Cardiac fibroblast (primary cell): ENCODE measurements at regions not wholly inside any gene's neighbourhood (a gene's known extent, or its start where the extent isn't known, plus 50 kb on each side); places are given as distances from the start of the nearest gene placed in this dataset.
"Not testable (repeated sequence)": the region's sequence is repeated elsewhere in the genome, so short reads cannot be mapped to it uniquely, and the experiment has no call there.

Source experiments
- DNase-seq, 2 donors: peaks; one replicate each; pipeline versions ENCODE4 v3.0.0 to v3.0.0-alpha.2; 2010; ENCODE audit warnings: low read depth in 2 of 2
- H3K4me3 ChIP-seq, 2 donors: replicated peaks in 1 of 2; 1 replicate in 1 of 2; 2 replicates in 1 of 2; pipeline ENCODE4 v1.5.1; 2011; ENCODE audit warnings: low read depth in 2 of 2, low read length in 2 of 2, mild to moderate bottlenecking in 2 of 2, moderate library complexity in 1 of 2
- CTCF ChIP-seq: IDR thresholded peaks from one replicate; pipeline ENCODE4 v1.5.1; 2011; ENCODE audit warnings: low read depth, mild to moderate bottlenecking, low read length, inconsistent platforms

DNA sequence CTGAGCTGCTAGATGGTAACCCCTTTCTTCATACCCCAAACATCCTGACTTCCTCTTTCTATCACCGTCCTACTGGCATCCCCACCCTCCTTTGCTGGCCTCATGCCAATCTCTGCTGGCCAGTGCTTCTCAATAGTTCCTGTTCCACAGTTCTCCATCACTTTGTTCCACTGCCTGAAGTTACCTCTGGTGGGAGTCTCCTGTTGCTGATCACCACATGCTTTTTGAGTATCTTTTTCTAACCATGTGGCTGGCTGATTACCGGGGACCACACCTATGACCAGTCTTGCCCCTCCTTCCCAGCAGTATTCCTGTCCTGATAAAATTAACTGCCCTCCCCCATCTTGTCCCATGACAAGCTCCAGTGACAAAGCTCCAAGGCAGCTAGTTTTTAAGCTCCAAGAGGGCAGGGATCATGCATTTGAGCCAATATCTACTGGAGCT lies 380.4 kb upstream of the CCL2 start:
- H3K4me3 ChIP-seq, result no peak overlapping the region
- no peak for DNase-seq
- TF ChIP-seq CTCF, result no peak

DNA sequence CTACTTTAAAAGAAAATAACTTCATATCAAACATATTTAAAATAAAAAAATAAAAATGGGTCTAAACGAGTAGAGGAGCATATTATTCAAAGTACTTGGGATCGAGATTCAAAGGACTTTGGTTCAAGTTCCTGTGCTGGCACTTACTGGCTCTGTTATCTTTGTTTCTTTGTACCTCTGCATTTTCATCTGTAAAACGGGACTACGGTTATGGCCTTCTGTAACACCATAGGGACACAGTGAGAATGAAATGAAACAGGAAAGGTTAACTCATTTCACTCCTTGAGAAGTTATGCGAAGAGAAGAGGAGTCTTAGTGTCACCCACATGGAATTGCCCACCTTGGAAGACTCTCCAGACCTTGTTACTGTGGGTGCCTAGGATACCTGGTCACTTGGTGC lies 379.1 kb upstream of the CCL2 start:
- no peak for TF ChIP-seq CTCF
- no peak overlapping the region for H3K4me3 ChIP-seq
- DNase-seq, result no peak

DNA sequence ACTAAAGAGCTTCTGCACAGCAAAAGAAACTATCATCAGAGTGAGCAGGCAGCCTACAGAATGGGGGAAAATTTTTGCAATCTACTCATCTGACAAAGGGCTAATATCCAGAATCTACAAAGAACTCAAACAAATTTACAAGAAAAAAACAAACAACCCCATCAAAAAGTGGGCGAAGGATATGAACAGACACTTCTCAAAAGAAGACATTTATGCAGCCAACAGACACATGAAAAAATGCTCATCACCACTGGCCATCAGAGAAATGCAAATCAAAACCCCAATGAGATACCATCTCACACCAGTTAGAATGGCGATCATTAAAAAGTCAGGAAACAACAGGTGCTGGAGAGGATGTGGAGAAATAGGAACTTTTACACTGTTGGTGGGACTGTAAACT lies 372.8 kb upstream of the CCL2 start:
- not testable (repeated sequence) for H3K4me3 ChIP-seq, DNase-seq

GRCh38 chr17:33882677-33883076 lies 372.4 kb upstream of the CCL2 start:
- not testable (repeated sequence) for DNase-seq, H3K4me3 ChIP-seq

GRCh38 chr17:33888455-33888854 lies 366.6 kb upstream of the CCL2 start:
- H3K4me3 ChIP-seq, result no peak overlapping the region
- TF ChIP-seq CTCF, result no peak
- no peak for DNase-seq

DNA sequence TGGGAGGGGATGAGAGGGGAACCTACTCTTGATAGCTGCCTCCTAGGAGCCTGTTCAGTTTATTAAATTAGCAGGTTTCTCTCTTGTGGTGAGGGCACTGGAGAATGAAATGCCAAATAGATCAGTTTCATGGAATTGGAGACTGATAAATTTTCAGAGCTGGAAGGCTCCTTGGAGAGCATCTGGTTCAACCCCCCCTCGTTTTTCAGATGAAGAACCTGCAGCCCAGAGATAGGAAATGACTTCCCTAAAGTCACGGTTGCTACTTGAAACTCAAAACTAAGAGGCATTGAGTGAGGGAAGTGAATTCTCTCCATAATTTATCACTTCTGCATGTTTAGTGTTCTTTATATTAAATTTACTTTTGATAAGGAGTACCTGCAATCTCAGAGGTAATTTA lies 366.0 kb upstream of the CCL2 start:
- H3K4me3 ChIP-seq, result no peak overlapping the region
- TF ChIP-seq CTCF, result no peak
- no peak for DNase-seq

- DNase-seq, result no peak
- no peak for TF ChIP-seq CTCF
- no peak overlapping the region for H3K4me3 ChIP-seq
Observed at GRCh38 chr17:33889766-33890165, 365.3 kb upstream of the CCL2 start.

DNA sequence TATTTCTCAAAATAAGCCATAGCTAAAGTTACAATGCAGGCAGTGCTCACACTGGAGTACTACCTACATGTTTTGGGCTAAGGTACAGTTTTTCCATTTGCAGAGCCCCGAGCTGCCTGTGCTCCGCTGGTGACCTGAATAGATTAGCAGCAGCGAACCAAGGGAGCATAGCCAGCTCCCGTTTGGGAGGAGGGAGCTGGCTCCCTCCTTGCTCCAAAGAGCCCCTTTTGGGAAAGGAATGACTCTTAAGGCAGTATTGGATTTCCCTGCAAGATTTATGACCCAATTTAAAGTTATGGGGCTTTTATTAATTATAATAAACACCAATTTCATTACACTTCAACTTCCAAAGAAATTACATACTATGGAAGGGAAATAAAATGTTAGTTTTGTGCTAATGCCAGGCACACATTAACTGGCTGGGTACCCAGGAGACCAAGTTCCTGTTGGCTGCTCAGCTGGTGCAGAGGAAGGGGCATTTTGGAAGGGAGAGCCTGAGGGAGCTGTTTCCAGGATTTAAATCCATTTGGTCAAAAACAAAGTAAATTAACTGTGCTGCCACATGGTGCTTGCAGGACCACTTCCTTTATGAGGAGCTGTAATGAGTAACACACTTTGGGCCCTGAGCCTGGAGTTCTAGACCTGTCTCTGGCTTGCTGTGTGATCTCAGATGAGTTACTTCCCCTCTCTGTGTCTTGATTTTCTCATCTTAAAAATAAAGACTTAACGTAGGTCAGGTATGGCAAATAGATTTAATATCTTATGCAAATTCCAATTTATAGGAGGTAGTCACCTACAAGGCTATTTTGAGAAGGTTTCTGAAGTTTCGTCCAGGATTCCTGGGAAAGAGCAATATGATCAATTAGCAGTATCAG lies 362.1 kb upstream of the CCL2 start:
- DNase-seq, result no peak
- no peak for TF ChIP-seq CTCF
- H3K4me3 ChIP-seq, result no peak overlapping the region
